ENCODE measurements at regions not wholly inside any gene's neighbourhood (a gene's known extent, or its start where the extent isn't known, plus 50 kb on each side); places are given as distances from the start of the nearest gene placed in this dataset.

DNA sequence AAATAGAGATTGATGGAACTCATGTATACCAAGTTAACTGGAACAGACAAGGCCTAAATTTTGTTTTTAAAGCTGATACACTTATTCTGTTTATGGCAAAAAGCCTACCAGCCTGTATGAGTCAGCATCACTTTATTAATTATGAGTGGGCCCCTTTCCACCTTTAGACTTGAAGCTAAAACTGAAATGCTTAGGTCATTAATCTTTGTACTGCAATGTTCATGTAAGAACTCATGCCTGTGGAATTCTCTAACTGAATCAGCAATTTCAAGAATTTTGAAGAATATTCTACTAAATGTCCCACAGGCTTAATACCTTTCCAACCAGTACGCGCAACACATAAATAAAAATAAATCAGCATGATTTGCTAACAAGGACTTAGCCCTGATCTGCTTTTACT is 140.2 kb upstream of the PHACTR1 start:
- in situ Hi-C loops (cut with MboI; ENCODE audit: low sequenced_read_pairs): no loop called here

DNA sequence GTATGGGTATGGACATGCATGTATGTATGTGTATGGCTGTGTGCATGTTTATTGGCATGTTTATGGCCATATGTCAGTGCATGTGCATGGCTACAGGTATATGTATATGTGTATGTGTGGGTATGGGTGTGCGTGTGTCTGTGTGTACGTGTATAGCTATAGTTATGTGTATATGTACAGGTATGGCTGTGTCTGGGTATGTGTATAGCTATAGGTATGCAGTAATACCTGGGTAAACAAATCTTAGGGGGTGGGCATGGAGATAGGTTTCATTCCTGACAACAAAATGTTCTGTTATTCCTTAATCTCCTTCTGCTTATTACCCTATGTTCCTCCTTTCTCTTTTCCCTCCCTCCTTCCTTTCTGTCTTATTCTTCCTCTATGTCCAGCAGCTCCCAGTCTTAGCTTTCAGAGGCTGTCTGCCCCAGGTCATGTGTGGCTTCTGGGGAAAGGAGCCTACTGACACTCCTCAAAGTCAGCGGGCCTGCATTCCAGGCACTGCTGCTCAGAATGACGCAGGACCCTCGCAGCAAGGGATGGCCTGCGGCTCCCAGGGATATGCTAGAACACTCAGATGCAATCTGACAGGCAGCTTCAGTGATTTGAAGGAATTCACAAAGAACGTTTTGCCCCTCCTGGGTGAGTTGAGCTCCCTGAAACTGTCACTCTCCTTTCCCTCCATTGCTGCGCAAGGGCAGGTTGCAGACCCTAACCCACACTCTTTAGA is 139.3 kb upstream of the PHACTR1 start:
- in situ Hi-C loops (cut with MboI; ENCODE audit: low sequenced_read_pairs): no loop called here

DNA sequence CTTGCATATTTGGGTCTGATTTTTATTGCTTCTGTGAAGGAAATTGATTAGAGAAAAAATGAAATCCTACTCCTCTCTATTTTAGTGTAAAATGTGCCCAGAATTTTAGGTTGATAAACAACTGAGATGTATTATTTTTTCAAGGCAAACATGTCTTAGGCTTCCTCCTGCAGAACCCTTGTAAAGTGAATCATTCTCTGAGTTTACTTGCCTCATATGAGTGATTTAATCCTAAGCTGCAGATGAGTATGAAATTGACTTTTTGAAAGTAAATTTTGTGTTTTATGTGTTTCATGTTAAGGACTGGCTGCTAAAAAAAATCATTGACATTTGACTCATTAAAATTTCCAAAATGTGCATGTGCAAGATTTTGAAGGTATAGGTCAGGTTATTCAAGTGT is 138.5 kb upstream of the PHACTR1 start:
- in situ Hi-C loops (cut with MboI; ENCODE audit: low sequenced_read_pairs): no loop called here

GRCh38 chr6:12578751-12579150 is 137.8 kb upstream of the PHACTR1 start:
- in situ Hi-C loops (cut with MboI; ENCODE audit: low sequenced_read_pairs): no loop called here

DNA sequence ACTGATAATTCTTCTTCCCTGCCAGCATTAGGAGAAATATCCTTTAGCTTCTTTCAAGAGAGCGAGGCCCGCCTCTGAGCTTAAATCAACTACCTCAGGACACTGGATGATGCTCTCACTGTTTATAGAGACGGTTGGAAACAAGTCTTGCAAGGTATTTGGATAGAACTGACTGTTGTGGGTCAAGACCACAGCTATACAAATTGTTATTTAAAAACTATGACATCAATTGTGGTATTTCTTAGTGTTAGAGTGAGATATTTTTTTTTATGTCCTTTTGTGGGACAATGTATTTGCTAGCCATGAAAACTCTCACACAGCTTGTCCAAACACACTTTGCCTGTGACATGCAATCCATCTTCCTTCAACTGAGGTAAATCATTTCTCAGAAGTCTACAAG is 136.3 kb upstream of the PHACTR1 start:
- in situ Hi-C loops (cut with MboI; ENCODE audit: low sequenced_read_pairs): no loop called here

- in situ Hi-C loops (cut with MboI; ENCODE audit: low sequenced_read_pairs): no loop called here
Observed at GRCh38 chr6:12582421-12583110, 134.0 kb upstream of the PHACTR1 start.

GRCh38 chr6:12584631-12585405 is 131.7 kb upstream of the PHACTR1 start:
- in situ Hi-C loops (cut with MboI; ENCODE audit: low sequenced_read_pairs): no loop called here

GRCh38 chr6:12585497-12585958 is 131.0 kb upstream of the PHACTR1 start:
- in situ Hi-C loops (cut with MboI; ENCODE audit: low sequenced_read_pairs): no loop called here

DNA sequence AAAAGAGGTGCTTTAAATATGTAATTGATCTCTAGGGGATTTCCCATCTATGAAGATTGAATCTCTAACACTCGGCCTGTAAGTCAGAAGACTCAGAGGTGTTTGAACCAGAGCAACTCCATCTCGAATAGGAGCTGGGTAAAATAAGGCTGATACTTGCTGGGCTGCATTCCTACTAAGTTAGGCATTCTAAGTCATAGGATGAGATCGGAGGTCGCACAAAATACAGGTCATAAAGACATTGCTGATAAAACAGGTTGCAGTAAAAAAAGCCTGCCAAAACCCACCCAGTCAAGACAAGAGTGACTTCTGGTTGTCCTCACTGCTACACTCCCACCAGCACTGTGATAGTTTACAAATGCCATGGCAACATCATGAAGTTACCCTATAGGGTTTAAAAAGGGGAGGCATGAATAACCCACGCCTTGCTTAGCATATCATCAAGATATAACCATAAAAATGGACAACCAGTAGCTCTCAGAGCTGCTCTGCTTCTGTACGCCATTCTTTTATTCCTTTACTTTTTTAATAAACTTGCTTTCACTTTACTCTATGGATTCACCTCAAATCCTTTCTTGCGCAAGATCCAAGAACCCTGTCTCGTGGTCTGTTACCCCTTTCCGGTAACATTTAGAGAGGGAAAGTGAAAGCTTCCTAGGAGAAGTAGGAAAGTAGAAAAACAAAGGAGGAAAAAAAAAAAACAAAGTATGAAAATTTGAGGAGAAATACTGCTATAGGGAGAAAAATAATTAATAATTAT is 129.7 kb upstream of the PHACTR1 start:
- in situ Hi-C loops (cut with MboI; ENCODE audit: low sequenced_read_pairs): no loop called here

GRCh38 chr6:12590901-12591300 is 125.7 kb upstream of the PHACTR1 start:
- in situ Hi-C loops (cut with MboI; ENCODE audit: low sequenced_read_pairs): loop anchor here (10.0 kb wide), 1 partner anchor 936 kb away; no protein-coding TSS in a partner anchor

GRCh38 chr6:12592634-12593033 is 123.9 kb upstream of the PHACTR1 start:
- in situ Hi-C loops (cut with MboI; ENCODE audit: low sequenced_read_pairs): loop anchor here (10.0 kb wide), 1 partner anchor 938 kb away; no protein-coding TSS in a partner anchor

DNA sequence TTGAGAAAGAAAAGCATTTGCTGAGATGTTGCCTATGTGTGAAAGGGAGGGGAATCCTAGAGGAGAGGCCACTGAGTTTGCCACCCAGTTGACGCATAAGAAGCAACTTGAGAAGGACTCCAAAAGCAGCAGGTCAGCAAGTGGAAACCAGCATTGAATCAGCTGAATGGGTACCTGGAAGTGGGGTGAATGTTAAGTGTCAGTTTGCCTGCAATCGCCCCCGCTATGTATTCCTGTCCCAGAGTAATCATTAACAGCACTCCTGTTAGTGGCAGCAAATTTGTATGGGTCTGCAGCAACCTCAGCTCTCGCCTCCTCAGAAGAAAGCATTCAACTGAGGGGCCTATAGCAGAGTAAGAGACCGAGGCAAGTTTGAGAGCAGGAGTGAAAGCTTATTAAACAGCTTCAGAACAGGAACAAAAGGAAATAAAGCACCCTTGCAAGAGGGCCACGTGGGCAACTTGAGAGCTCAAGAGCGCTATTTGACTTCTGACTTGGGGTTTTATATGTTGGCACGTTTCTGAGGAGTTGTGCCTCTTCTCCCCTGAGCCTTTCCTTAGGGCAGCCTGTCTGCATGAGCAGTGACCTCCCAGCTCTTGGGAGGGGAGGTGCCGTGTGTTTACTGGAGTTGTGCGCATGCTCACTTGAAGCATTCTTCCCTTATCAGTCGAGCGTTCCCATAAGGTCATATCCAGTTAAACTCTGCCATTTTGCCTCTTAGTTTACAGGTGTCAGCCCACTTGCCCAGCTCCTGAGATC is 122.6 kb upstream of the PHACTR1 start:
- in situ Hi-C loops (cut with MboI; ENCODE audit: low sequenced_read_pairs): loop anchor here (10.0 kb wide), 1 partner anchor 939 kb away; no protein-coding TSS in a partner anchor

DNA sequence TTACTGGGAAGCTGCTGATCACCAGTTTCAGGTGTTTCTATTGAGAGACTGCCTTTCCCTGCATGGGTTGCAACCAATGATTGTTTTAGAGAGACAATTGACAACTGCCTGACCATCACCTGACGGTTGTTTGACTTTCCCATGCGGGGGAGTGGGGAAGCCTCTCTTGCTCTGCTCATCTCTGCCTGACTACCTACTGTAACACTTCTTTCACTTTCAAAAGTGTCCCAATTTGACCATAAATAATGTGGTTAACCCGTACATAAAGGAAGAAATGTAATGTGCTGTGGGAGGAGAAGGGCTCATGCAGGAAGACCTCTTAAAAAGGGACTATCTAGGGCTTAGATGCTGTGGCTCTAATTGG is 122.1 kb upstream of the PHACTR1 start:
- in situ Hi-C loops (cut with MboI; ENCODE audit: low sequenced_read_pairs): loop anchor here (10.0 kb wide), 1 partner anchor 940 kb away; no protein-coding TSS in a partner anchor

DNA sequence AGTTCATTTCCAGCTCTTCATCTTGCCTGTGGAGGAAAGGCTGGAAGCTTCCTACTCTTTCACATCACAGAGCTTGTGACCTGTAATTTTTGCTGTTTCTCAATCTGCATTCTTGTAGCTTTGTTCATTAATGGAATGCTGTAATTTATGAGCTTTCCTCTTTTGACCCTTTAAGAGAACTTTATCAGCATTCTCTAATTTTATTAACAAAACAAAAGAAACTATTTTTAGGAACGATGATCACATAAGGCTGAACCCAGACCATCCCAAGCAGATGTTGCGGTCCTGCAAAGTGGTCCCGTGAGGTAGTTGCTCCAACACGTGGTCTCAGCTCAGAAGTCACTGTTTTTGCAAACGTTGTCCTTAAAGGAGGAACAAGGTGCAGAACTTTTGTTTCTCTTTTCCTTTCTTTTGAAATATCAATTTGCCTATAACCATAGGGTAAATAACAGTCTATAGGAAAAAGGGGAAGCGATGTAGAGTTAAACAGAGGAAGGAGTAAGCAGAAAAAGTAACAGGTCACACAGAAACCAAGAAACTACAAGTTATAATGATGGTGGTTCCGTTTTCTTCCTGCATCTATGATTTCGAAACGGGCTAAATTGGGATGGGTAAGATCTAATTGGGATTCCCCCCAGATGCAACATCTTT is 121.3 kb upstream of the PHACTR1 start:
- in situ Hi-C loops (cut with MboI; ENCODE audit: low sequenced_read_pairs): loop anchor here (10.0 kb wide), 1 partner anchor 940 kb away; no protein-coding TSS in a partner anchor

DNA sequence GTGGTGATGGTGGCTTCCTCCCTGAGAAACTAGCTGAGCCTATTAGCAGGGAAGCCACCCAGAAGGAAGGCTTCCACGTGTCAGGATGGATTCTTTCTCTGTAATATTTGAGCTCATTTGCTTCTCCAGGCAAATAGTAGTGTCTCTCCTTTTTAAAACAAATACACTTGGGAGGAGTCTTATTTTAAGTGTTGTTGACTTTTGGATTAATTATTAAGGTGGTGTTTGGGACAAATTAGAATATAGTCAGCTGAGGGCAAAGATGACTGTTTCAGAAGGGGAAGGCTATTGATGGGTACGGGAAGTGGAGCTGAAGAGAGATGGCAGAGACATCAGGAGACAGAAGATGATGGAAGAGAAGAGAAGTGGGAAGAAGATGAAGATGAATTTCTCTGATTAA is 119.8 kb upstream of the PHACTR1 start:
- in situ Hi-C loops (cut with MboI; ENCODE audit: low sequenced_read_pairs): loop anchor here (10.0 kb wide), 1 partner anchor 942 kb away; no protein-coding TSS in a partner anchor

GRCh38 chr6:12598919-12599318 is 117.6 kb upstream of the PHACTR1 start:
- in situ Hi-C loops (cut with MboI; ENCODE audit: low sequenced_read_pairs): loop anchor here (10.0 kb wide), 1 partner anchor 944 kb away; no protein-coding TSS in a partner anchor

DNA sequence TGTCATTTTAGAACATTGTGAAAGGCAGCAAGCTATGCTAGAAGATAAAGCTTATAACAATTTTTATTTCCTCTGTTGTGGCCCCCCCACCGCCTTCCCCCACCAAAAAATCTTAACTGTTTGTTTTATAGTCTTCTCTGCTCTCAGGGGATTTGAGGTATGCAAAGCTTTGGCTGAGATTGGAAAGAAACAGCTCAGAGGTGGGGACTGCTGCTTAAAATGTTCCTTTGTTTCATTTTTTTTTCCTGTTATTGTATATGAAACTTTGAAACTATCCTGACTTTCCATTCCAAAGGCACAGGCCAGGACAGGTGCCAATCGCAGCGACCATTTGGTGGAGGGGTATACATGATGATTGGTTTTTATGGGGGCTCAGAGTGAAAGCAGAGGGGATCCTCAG is 114.7 kb upstream of the PHACTR1 start:
- in situ Hi-C loops (cut with MboI; ENCODE audit: low sequenced_read_pairs): no loop called here

- in situ Hi-C loops (cut with MboI; ENCODE audit: low sequenced_read_pairs): no loop called here
Observed at GRCh38 chr6:12602342-12602741, 114.2 kb upstream of the PHACTR1 start.

GRCh38 chr6:12602951-12603672 is 113.5 kb upstream of the PHACTR1 start:
- in situ Hi-C loops (cut with MboI; ENCODE audit: low sequenced_read_pairs): no loop called here
